Fibroblast of pulmonary artery (primary cell): ENCODE measurements at regions not wholly inside any gene's neighbourhood (a gene's known extent, or its start where the extent isn't known, plus 50 kb on each side); places are given as distances from the start of the nearest gene placed in this dataset.

Experiments used
- DNase-seq: peaks from one replicate; pipeline ENCODE4 v3.0.0-alpha.2; 2010; ENCODE audit warnings: low read depth
- H3K4me3 ChIP-seq: replicated peaks from 2 replicates; pipeline ENCODE4 v1.5.1; 2011; ENCODE audit warnings: low read depth, mild to moderate bottlenecking, control low read depth, low read length, moderate library complexity
- CTCF ChIP-seq: IDR thresholded peaks from 2 replicates; pipeline ENCODE4 v1.5.1; 2011; ENCODE audit warnings: mild to moderate bottlenecking, control low read depth, low read length, inconsistent platforms; ENCODE audit errors: missing control alignments

GRCh38 chr1:64387389-64388285, 82.3 kb upstream of the CACHD1 start:
- DNase-seq = no peak
- no peak overlapping the region for H3K4me3 ChIP-seq
- no peak for TF ChIP-seq CTCF

- no peak for DNase-seq
- H3K4me3 ChIP-seq = no peak overlapping the region
- no peak for TF ChIP-seq CTCF
Observed at GRCh38 chr1:64388336-64388735, 81.6 kb upstream of the CACHD1 start.

GRCh38 chr1:64392109-64392508, 77.8 kb upstream of the CACHD1 start:
- TF ChIP-seq CTCF = no peak
- DNase-seq = no peak
- no peak overlapping the region for H3K4me3 ChIP-seq

GRCh38 chr1:64393790-64394189, 76.1 kb upstream of the CACHD1 start:
- no peak for DNase-seq
- no peak overlapping the region for H3K4me3 ChIP-seq
- TF ChIP-seq CTCF = no peak

- peak; percentile 10 for DNase-seq
- H3K4me3 ChIP-seq = no peak overlapping the region
- no peak for TF ChIP-seq CTCF
Observed at GRCh38 chr1:64396817-64397216, 73.1 kb upstream of the CACHD1 start.

GRCh38 chr1:64397541-64397940, 72.4 kb upstream of the CACHD1 start:
- TF ChIP-seq CTCF = no peak
- H3K4me3 ChIP-seq = no peak overlapping the region
- DNase-seq = no peak

- DNase-seq = no peak
- TF ChIP-seq CTCF = no peak
- H3K4me3 ChIP-seq = no peak overlapping the region
Observed at GRCh38 chr1:64398936-64399335, 71.0 kb upstream of the CACHD1 start.
